ENCODE measurements at regions not wholly inside any gene's neighbourhood (a gene's known extent, or its start where the extent isn't known, plus 50 kb on each side); places are given as distances from the start of the nearest gene placed in this dataset.
"Not testable (repeated sequence)": the region's sequence is repeated elsewhere in the genome, so short reads cannot be mapped to it uniquely, and the experiment has no call there.

DNA sequence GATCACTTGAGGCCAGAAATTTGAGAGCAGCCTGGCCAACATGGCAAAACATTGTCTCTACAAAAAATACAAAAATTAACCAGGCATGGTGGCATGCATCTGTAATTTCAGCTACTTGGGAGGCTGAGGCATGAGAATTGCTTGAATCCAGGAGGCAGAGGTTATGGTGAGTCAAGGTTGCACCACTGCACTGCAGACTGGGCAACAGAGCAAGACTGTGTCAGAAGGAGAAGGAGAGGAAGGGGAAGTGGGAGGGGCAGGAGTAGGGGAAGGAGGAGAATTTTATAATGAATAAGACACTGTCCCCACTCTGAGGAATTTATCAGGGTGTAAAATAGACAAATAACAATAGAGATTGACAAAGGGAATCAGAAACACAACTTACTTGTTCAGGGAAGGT is 440.6 kb upstream of the DYNLRB2 start:
- H3K27me3 Mint-ChIP-seq (ENCODE audit: insufficient read depth, unreplicated experiment): no peaks in the 10 kb centered on the region
- Histone ChIP-seq H3K9me3 (peaks cover 13% of the 10 kb centered on the region), H3K4me3 (ENCODE audit: low read depth, low read length) (no peak overlapping the region), H3K27me3 (replicated peaks; ENCODE audit: control insufficient read depth, insufficient read depth, low read length) (no peaks in the 10 kb centered on the region), H3K4me1 (peaks cover 5% of the 10 kb centered on the region; the same call in 1 of the 2 replicates), H3K36me3 (ENCODE audit: control insufficient read depth, insufficient read depth, low read length) (no peaks in the 10 kb centered on the region)
- no peaks in the 10 kb centered on the region for H3K36me3 Mint-ChIP-seq (ENCODE audit: insufficient read depth, unreplicated experiment)
- POLR2A ChIA-PET: no interaction called here
- peaks cover 30% of the 10 kb centered on the region for H3K9me3 Mint-ChIP-seq (ENCODE audit: unreplicated experiment)
- TF ChIP-seq, protein P1, sequence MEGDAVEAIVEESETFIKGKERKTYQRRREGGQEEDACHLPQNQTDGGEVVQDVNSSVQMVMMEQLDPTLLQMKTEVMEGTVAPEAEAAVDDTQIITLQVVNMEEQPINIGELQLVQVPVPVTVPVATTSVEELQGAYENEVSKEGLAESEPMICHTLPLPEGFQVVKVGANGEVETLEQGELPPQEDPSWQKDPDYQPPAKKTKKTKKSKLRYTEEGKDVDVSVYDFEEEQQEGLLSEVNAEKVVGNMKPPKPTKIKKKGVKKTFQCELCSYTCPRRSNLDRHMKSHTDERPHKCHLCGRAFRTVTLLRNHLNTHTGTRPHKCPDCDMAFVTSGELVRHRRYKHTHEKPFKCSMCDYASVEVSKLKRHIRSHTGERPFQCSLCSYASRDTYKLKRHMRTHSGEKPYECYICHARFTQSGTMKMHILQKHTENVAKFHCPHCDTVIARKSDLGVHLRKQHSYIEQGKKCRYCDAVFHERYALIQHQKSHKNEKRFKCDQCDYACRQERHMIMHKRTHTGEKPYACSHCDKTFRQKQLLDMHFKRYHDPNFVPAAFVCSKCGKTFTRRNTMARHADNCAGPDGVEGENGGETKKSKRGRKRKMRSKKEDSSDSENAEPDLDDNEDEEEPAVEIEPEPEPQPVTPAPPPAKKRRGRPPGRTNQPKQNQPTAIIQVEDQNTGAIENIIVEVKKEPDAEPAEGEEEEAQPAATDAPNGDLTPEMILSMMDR (IDR thresholded peaks at IDR 0.05; ENCODE audit: insufficient read depth in 1 of 2, low read depth in 1 of 2, low read length in 1 of 2, severe bottlenecking in 1 of 2, unreplicated experiment in 1 of 2): no peak
- no TSS peak for BruUV-seq (replicated peaks)
- H3K4me3 Mint-ChIP-seq (ENCODE audit: unreplicated experiment): no peak overlapping the region
- no peak for DNase-seq
- peaks cover 6% of the 10 kb centered on the region for H3K4me1 Mint-ChIP-seq (ENCODE audit: low read depth, unreplicated experiment)
- H3K27ac Mint-ChIP-seq (ENCODE audit: unreplicated experiment): no peak overlapping the region
- CTCF ChIA-PET: no interaction called here
- intact Hi-C loops (cut with micrococcal nuclease; ENCODE audit: unreplicated experiment): no loop called here

DNA sequence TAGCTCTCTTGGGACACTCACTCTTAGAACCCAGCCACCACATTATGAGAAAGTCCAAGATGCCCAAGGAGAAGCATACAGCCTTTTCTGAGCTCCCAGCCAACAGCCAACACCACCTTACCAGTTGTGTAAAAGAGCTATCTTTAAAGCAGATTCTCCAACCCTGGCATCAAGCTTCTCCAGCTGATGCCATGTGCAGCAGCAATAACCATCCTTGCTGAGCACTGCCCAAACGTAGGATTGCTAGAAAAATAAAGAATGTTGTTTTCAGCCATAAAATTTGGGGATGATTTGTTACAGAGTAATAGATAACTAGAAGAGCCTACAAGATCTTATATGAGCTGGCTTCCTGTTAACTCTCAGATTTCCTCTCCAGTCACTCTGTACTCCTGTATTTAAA is 443.7 kb upstream of the DYNLRB2 start:
- Mint-ChIP-seq H3K36me3 (ENCODE audit: insufficient read depth, unreplicated experiment) (no peaks in the 10 kb centered on the region), H3K27ac (ENCODE audit: unreplicated experiment) (no peak overlapping the region), H3K27me3 (ENCODE audit: insufficient read depth, unreplicated experiment) (no peaks in the 10 kb centered on the region), H3K4me3 (ENCODE audit: unreplicated experiment) (no peak overlapping the region), H3K9me3 (ENCODE audit: unreplicated experiment) (peaks cover 24% of the 10 kb centered on the region), H3K4me1 (ENCODE audit: low read depth, unreplicated experiment) (no peaks in the 10 kb centered on the region)
- Histone ChIP-seq H3K27me3 (replicated peaks; ENCODE audit: control insufficient read depth, insufficient read depth, low read length) (no peaks in the 10 kb centered on the region), H3K4me3 (ENCODE audit: low read depth, low read length) (no peak overlapping the region), H3K4me1 (no peaks in the 10 kb centered on the region; the same call in 1 of the 2 replicates), H3K36me3 (ENCODE audit: control insufficient read depth, insufficient read depth, low read length) (no peaks in the 10 kb centered on the region), H3K9me3 (peaks cover 13% of the 10 kb centered on the region)
- TF ChIP-seq, protein P1 (IDR thresholded peaks at IDR 0.05; ENCODE audit: insufficient read depth in 1 of 2, low read depth in 1 of 2, low read length in 1 of 2, severe bottlenecking in 1 of 2, unreplicated experiment in 1 of 2): no peak
- ChIA-PET CTCF (no interaction called here), POLR2A (no interaction called here)
- no TSS peak for BruUV-seq (replicated peaks)
- intact Hi-C loops (cut with micrococcal nuclease; ENCODE audit: unreplicated experiment): no loop called here
- DNase-seq: no peak

DNA sequence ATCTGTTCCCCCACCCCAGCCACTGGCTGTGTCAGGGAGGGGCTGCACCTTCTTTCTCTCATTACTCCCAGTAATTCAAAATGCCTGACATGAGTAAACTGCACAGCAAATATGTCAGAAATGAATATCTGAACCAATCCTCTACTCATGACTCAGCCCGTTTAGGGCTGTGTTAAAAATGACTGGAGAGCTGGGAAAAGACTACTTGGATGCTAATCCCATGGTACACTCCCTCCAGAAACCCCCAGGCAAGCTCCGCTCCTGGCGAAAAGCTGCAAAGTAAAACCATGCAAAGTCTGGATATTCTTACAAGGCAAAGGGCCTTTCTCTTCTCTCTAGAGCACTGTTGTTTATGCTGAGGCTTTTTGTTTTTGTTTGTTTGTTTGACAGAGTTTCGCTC is 448.1 kb upstream of the DYNLRB2 start:
- Mint-ChIP-seq H3K4me1 (ENCODE audit: low read depth, unreplicated experiment) (no peaks in the 10 kb centered on the region), H3K27me3 (ENCODE audit: insufficient read depth, unreplicated experiment) (no peaks in the 10 kb centered on the region), H3K4me3 (ENCODE audit: unreplicated experiment) (no peak overlapping the region), H3K9me3 (ENCODE audit: unreplicated experiment) (peaks cover 20% of the 10 kb centered on the region), H3K27ac (ENCODE audit: unreplicated experiment) (no peak overlapping the region), H3K36me3 (ENCODE audit: insufficient read depth, unreplicated experiment) (no peaks in the 10 kb centered on the region)
- Histone ChIP-seq H3K36me3 (ENCODE audit: control insufficient read depth, insufficient read depth, low read length) (no peaks in the 10 kb centered on the region), H3K27me3 (replicated peaks; ENCODE audit: control insufficient read depth, insufficient read depth, low read length) (no peaks in the 10 kb centered on the region), H3K4me1 (peaks cover 10% of the 10 kb centered on the region), H3K9me3 (no peaks in the 10 kb centered on the region; the same call in 1 of the 2 replicates), H3K4me3 (ENCODE audit: low read depth, low read length) (no peak overlapping the region)
- no peak for DNase-seq
- intact Hi-C loops (cut with micrococcal nuclease; ENCODE audit: unreplicated experiment): no loop called here
- TF ChIP-seq, protein P1 (IDR thresholded peaks at IDR 0.05; ENCODE audit: insufficient read depth in 1 of 2, low read depth in 1 of 2, low read length in 1 of 2, severe bottlenecking in 1 of 2, unreplicated experiment in 1 of 2): no peak
- CTCF ChIA-PET: no interaction called here
- BruUV-seq (replicated peaks): no TSS peak
- POLR2A ChIA-PET: no interaction called here

DNA sequence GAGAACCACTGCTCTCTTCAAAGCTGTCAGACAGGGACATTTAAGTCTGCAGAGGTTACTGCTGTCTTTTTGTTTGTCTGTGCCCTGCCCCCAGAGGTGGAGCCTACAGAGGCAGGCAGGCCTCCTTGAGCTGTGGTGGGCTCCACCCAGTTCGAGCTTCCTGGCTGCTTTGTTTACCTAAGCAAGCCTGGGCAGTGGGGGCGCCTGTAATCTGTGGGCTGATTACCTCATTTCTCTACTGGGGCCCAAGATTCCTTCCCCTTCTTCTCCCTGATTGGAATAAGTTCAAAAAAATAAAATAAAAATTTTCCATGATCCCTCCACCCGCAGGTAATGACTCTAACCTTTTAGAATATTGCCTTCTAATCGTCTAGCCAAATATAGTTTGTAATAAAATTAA is 449.3 kb upstream of the DYNLRB2 start:
- H3K27ac Mint-ChIP-seq (ENCODE audit: unreplicated experiment); H3K4me1 ChIP-seq; H3K27me3 ChIP-seq (replicated peaks; ENCODE audit: control insufficient read depth, insufficient read depth, low read length); intact Hi-C loops (cut with micrococcal nuclease; ENCODE audit: unreplicated experiment); H3K4me3 ChIP-seq (ENCODE audit: low read depth, low read length); H3K36me3 ChIP-seq (ENCODE audit: control insufficient read depth, insufficient read depth, low read length); H3K4me3 Mint-ChIP-seq (ENCODE audit: unreplicated experiment); CTCF ChIA-PET; H3K9me3 Mint-ChIP-seq (ENCODE audit: unreplicated experiment); H3K36me3 Mint-ChIP-seq (ENCODE audit: insufficient read depth, unreplicated experiment); POLR2A ChIA-PET; BruUV-seq (replicated peaks); H3K27me3 Mint-ChIP-seq (ENCODE audit: insufficient read depth, unreplicated experiment); H3K4me1 Mint-ChIP-seq (ENCODE audit: low read depth, unreplicated experiment); H3K9me3 ChIP-seq: not testable (repeated sequence)
- DNase-seq: peak in 1 of 2 experiments; percentile 19

Data from Caco-2 (cell line).